SK-N-MC (cell line): ENCODE measurements at regions not wholly inside any gene's neighbourhood (a gene's known extent, or its start where the extent isn't known, plus 50 kb on each side); places are given as distances from the start of the nearest gene placed in this dataset.
"Not testable (repeated sequence)": the region's sequence is repeated elsewhere in the genome, so short reads cannot be mapped to it uniquely, and the experiment has no call there.

Source experiments
- DNase-seq: peaks from one replicate; pipeline ENCODE4 v3.0.0-alpha.2; 2011; ENCODE audit warnings: low read depth, low spot score
- H3K27ac ChIP-seq: fragments of 200-600 bp; sonication (generic); 2 replicates; pipeline ENCODE4 v1.5.1; 2016; ENCODE audit warnings: mixed run types
- H3K36me3 ChIP-seq: fragments of 200-600 bp; sonication (generic); 2 replicates; pipeline ENCODE4 v1.6.1; 2017; ENCODE audit warnings: antibody characterized with exemption, low read length, mixed read lengths; ENCODE audit not compliant: insufficient read depth
- H3K4me3 ChIP-seq: fragments of 200-600 bp; sonication (generic); 2 replicates; pipeline ENCODE4 v1.5.1; 2016
- H3K9ac ChIP-seq: fragments of 200-600 bp; sonication (generic); 2 replicates; pipeline ENCODE4 v1.8.0; 2017; ENCODE audit warnings: mixed run types, mixed read lengths; ENCODE audit not compliant: insufficient read length
- H3K9me3 ChIP-seq: fragments of 200-600 bp; sonication (generic); 2 replicates; pipeline ENCODE4 v1.6.1; 2017; ENCODE audit warnings: low read depth, mild to moderate bottlenecking, antibody characterized with exemption, low read length, moderate library complexity, mixed read lengths
- EZH2 ChIP-seq: fragments of 200-600 bp; sonication (generic); IDR thresholded peaks from one replicate; pipeline ENCODE4 v1.6.1; 2017; ENCODE audit warnings: antibody characterized with exemption
- FOXP2 ChIP-seq: optimal IDR thresholded peaks from 2 replicates; pipeline ENCODE3; 2011; ENCODE audit warnings: mild to moderate bottlenecking, moderate library complexity; ENCODE audit not compliant: insufficient read depth; ENCODE audit errors: extremely low read length, control extremely low read depth
- POLR2AphosphoS5 ChIP-seq: IDR thresholded peaks from 2 replicates; pipeline ENCODE4 v1.6.1; 2012; ENCODE audit warnings: mild to moderate bottlenecking, low read depth, low read length, borderline replicate concordance

DNA sequence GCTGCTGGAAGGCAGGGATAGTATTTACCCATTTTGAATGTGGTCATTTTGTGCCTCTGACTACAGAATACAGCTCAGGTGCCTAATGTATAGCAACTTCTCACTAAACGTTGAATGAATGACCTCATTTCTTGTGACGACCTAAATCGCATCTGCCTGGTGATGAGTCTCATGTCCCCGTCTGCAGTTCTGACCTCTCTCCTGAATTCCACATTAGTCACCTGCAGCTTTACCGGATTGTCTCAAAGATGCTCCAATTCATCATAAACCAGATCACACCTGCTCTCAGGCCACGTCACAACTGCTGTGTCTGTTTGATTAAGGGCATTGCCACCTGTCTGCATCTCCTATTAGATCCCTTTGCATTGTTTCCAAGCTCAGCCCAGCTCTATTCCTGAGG is 133.6 kb upstream of the MYT1L start:
- no peak for DNase-seq
- TF ChIP-seq FOXP2, result no peak

DNA sequence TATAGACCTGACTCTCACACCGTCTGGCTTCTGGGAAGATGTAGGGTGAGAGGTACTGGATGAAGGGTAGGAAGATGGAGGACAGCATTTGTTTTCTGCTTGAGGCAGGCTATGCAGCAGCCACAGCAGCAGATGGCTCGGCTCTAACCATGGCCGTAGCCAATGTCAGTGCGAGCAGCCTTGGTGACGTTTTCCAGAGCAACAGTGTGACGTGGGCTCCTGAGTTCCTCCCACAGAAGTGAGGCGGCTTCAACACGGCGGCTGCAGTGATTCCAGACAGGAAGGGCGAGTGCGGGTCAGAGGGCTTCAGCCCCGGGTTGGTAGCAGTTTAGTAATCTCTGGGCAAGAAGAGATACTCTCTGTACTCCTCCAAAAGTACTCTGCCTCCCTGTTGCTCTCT is 133.0 kb upstream of the MYT1L start:
- TF ChIP-seq FOXP2, result no peak
- no peak for TF ChIP-seq POLR2AphosphoS5
- TF ChIP-seq EZH2, result no peak
- Histone ChIP-seq H3K9me3 (no peaks in the 10 kb centered on the region), H3K9ac (no peak overlapping the region)

More for the DNA sequence above, 133.6 kb upstream of the MYT1L start:
- Histone ChIP-seq H3K36me3 (no peaks in the 10 kb centered on the region), H3K9me3 (no peaks in the 10 kb centered on the region), H3K4me3 (no peak overlapping the region), H3K9ac (no peak overlapping the region), H3K27ac (no peak overlapping the region)

DNA sequence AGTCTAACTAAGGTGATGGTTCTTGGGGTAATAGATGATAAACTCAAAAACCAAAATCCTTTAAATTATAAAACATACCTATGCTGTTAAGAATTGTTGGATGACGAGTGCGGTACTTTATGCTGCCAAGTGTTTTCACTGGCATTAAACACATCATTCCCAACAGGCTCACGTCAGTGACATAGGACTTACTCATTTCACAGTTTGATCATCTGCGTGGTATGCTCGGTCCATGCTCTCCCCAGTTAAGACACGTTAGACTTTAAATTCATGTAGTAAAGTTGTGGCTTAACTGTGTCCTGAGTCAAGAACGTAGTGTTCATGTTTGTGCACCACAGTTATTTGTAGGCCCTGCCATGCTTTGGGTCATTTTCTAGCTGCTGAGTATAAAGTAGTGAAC is 125.6 kb upstream of the MYT1L start:
- Histone ChIP-seq H3K4me3 (no peak overlapping the region), H3K9me3 (no peaks in the 10 kb centered on the region), H3K36me3 (no peaks in the 10 kb centered on the region), H3K9ac (no peak overlapping the region), H3K27ac (no peak overlapping the region)
- TF ChIP-seq EZH2 (no peak), POLR2AphosphoS5 (no peak), FOXP2 (no peak)
- DNase-seq, result no peak

More for the DNA sequence above, 133.0 kb upstream of the MYT1L start:
- no peak for DNase-seq
- H3K4me3 ChIP-seq, result no peak overlapping the region
- no peak overlapping the region for H3K27ac ChIP-seq
- H3K36me3 ChIP-seq, result no peaks in the 10 kb centered on the region

DNA sequence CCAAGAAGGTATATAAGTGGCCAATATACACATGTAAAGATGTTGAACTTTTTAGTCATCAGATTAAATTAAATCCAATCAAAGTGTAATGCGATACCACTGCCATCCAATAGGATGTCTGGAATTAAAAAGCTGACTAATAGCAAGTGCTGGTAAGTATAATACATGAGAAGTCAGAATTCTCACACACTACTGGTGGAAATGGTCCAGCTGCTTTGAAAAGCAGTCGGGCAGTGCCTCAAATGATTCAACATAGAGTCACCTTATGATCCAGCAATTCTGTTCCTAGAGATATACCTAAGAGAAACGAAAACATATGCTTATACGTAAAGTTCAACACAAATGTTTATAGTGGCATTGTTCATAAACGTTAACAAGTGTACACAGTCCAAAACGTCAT is 124.1 kb upstream of the MYT1L start:
- no peak for DNase-seq
- no peaks in the 10 kb centered on the region for H3K9me3 ChIP-seq
- no peak for TF ChIP-seq FOXP2
- TF ChIP-seq POLR2AphosphoS5, result no peak
- no peak for TF ChIP-seq EZH2
- no peak overlapping the region for H3K27ac ChIP-seq
- no peak overlapping the region for H3K4me3 ChIP-seq
- H3K36me3 ChIP-seq, result no peaks in the 10 kb centered on the region
- no peak overlapping the region for H3K9ac ChIP-seq

DNA sequence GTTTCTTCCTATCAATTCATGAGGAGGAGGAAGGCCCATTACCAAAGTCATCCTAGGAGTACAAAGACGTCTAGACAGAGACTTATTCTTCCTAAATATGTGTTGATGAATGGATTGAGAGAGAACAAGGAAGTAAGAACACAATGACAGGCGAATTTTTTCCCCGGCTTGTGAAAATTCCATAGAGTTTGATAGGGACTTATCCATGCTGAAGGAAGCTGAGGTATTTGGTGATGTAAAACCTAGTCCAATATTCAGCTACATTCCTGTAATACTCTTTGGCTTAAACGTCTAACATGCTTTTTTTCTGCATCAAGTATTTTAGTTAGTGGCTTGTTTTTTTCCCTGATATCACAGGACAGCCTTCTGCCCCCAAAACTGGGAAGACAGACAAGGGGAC is 121.9 kb upstream of the MYT1L start:
- TF ChIP-seq FOXP2 (no peak), POLR2AphosphoS5 (no peak), EZH2 (no peak)
- Histone ChIP-seq H3K36me3 (no peaks in the 10 kb centered on the region), H3K4me3 (no peak overlapping the region), H3K9me3 (no peaks in the 10 kb centered on the region), H3K9ac (no peak overlapping the region), H3K27ac (no peak overlapping the region)
- DNase-seq, result no peak

DNA sequence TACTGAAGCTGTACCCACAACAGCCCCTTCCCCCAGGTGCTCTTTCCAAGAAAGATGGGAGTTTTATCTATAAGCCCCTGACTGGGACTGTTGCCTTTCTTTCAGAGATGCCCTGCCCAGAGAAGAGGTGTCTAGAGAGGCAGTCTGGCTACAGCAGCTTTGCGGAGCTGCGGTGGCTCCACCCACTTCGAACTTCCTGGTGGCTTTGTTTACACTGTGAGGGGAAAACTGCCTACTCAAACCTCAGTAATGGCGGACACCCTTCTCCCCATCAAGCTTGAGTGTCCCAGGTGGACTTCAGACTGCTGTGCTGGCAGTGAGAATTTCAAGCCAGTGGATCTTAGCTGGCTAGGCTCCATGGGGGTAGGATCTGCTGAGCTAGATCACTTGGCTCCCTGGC is 120.2 kb upstream of the MYT1L start:
- not testable (repeated sequence) for H3K9me3 ChIP-seq, DNase-seq, H3K4me3 ChIP-seq, H3K27ac ChIP-seq, H3K9ac ChIP-seq, H3K36me3 ChIP-seq

DNA sequence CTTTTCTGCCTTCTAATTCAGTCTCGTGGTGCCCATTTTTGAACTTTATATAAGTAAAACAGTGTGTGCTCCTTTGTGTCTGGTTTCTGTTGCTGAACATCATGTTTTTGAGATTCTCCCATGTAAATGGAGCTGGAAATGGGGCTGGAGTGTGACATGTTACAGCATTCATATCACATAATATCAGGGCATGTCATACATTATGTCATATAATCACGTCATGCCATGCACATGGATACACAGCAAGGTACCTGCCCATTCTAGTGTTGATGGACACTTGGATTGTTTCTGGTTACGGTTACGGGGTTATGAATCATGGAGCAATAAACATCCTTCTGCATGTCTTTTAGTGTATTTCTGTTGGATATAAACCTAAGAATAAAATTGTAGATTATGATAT is 117.1 kb upstream of the MYT1L start:
- Histone ChIP-seq H3K9ac (no peak overlapping the region), H3K9me3 (no peaks in the 10 kb centered on the region), H3K27ac (no peak overlapping the region), H3K36me3 (no peaks in the 10 kb centered on the region), H3K4me3 (no peak overlapping the region)
- DNase-seq, result no peak
- no peak for TF ChIP-seq POLR2AphosphoS5
- TF ChIP-seq EZH2, result no peak
- no peak for TF ChIP-seq FOXP2

DNA sequence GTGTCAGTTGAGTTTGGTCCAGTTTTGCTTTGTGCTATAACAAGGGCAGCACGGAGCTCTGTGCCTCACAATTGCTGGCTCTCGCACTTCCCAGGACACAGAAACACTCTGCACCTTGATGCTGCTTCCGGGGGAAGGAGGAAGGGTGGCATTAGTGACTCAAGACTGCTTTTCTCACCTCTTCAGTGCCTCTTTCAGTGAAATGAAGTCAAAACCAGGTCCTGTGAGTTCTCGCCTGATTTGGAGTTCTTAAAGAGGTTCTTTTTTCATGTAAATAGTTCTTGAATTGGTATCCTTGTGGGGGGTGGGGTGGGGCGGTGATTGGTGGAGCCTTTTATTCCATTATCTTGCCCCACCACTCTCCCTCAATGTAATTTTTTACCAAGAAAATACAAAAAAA is 91.5 kb upstream of the MYT1L start:
- no peak overlapping the region for H3K4me3 ChIP-seq
- TF ChIP-seq FOXP2 (no peak), POLR2AphosphoS5 (no peak), EZH2 (no peak)
- H3K9ac ChIP-seq, result no peak overlapping the region

DNA sequence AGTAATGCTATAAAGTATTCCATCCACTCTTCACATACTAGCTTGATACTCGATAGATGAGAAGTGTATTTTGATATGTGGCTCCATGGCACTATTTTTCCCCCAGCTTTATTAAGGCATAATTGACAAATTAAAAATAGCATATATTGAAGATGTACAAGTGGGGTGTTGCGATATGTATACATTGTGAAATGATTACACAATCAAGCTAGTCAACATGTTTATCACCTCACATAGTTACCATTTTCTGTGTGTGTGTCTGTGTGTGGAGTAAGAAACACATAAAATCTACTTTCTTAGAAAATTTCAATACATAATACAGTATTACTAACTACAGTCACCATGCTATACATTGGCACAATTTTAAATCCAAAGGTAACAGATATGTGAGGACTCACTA is 82.5 kb upstream of the MYT1L start:
- H3K4me3 ChIP-seq, result no peak overlapping the region

More for the DNA sequence above, 91.5 kb upstream of the MYT1L start:
- H3K27ac ChIP-seq, result no peak overlapping the region
- H3K36me3 ChIP-seq, result no peaks in the 10 kb centered on the region
- no peaks in the 10 kb centered on the region for H3K9me3 ChIP-seq
- DNase-seq, result no peak

More for the DNA sequence above, 82.5 kb upstream of the MYT1L start:
- Histone ChIP-seq H3K9ac (no peak overlapping the region), H3K36me3 (no peaks in the 10 kb centered on the region), H3K9me3 (no peaks in the 10 kb centered on the region), H3K27ac (no peak overlapping the region)
- TF ChIP-seq FOXP2, result no peak
- no peak for TF ChIP-seq EZH2
- TF ChIP-seq POLR2AphosphoS5, result no peak
- DNase-seq, result no peak
